ENCODE measurements at regions not wholly inside any gene's neighbourhood (a gene's known extent, or its start where the extent isn't known, plus 50 kb on each side); places are given as distances from the start of the nearest gene placed in this dataset.
"Not testable (repeated sequence)": the region's sequence is repeated elsewhere in the genome, so short reads cannot be mapped to it uniquely, and the experiment has no call there.

- H3K4me3 ChIP-seq, result no peak overlapping the region
- no peak for DNase-seq (ENCODE audit: low spot score)
- no peak overlapping the region for H3K27ac ChIP-seq
- TF ChIP-seq CTCF (IDR thresholded peaks at IDR 0.05), result no peak
These were observed 184.4 kb upstream of the THSD7A start for GRCh38 chr7:12016439-12016838.

- no peak for DNase-seq (ENCODE audit: low spot score)
- Histone ChIP-seq H3K27ac (no peak overlapping the region), H3K4me3 (no peak overlapping the region)
- TF ChIP-seq CTCF (IDR thresholded peaks at IDR 0.05), result no peak
These were observed 185.0 kb upstream of the THSD7A start for GRCh38 chr7:12017046-12017445.

DNA sequence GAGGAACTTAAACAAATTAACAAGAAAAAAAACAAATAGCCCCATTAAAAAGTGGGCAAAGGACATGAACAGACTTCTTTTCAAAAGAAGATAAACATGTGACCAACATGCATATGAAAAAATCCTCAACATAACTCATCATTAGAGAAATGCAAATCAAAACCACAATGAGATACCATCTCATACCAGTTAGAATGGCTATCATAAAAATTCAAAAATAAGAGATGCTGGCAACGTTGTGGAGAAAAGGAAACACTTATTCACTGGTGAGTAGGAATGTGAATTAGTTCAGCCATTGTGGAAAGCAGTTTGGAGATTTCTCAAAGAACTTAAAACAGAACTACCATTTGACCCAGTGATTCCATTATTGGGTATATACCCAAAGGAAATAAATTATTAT is 189.1 kb upstream of the TMEM106B start:
- DNase-seq (ENCODE audit: low spot score); H3K4me3 ChIP-seq; H3K27ac ChIP-seq: not testable (repeated sequence)

- no peak for TF ChIP-seq CTCF (IDR thresholded peaks at IDR 0.05)
- H3K27ac ChIP-seq, result no peak overlapping the region
- no peak overlapping the region for H3K4me3 ChIP-seq
- no peak for DNase-seq (ENCODE audit: low spot score)
These were observed 185.8 kb upstream of the TMEM106B start for GRCh38 chr7:12025246-12025645.

- no peak overlapping the region for H3K27ac ChIP-seq
- TF ChIP-seq CTCF (IDR thresholded peaks at IDR 0.05), result no peak
- no peak for DNase-seq (ENCODE audit: low spot score)
- no peak overlapping the region for H3K4me3 ChIP-seq
These were observed 182.6 kb upstream of the TMEM106B start for GRCh38 chr7:12028508-12028907.

- no peak for DNase-seq (ENCODE audit: low spot score)
- Histone ChIP-seq H3K4me3 (no peak overlapping the region), H3K27ac (no peak overlapping the region)
- no peak for TF ChIP-seq CTCF (IDR thresholded peaks at IDR 0.05)
These were observed 181.0 kb upstream of the TMEM106B start for GRCh38 chr7:12030116-12030515.

DNA sequence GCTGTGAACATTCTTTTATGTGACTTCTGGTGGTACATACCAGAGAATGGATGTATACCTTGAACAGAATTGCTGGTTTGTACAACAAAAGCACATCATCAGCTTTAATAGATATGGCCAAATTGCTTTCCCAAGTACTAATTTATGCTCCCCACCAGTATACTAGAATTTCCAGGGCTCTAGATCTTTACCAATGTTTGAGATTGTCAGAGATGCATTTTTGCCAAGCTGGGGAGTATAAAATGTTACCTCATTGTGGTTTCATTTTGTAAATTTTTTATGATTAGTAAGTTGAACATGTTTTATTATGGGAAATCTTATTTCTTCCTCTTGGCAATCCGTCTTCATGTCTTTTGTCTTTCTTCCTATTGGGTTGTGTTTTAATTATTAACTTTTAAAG is 179.9 kb upstream of the TMEM106B start:
- DNase-seq (ENCODE audit: low spot score), result no peak
- TF ChIP-seq CTCF (IDR thresholded peaks at IDR 0.05), result no peak
- Histone ChIP-seq H3K4me3 (no peak overlapping the region), H3K27ac (no peak overlapping the region)

DNA sequence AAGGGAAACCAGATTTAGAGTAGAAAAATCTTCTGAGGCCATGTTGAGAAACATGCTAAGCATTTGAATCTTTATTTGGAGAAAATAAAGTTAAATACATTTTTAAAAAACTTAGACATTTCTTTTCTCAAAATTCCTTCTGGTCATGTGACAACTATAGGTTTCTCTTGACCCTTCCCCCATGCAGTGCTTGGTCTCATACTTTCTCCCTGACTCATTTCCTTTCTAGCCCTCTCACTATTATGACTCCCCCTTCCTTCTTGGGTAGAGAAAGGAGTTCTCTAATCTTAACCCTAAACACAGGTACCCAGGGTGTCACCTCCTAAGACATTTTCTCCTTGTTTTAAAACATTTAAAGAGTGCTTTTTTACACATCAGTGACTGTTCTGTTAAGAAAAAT is 179.5 kb upstream of the TMEM106B start:
- Histone ChIP-seq H3K4me3 (no peak overlapping the region), H3K27ac (no peak overlapping the region)
- no peak for TF ChIP-seq CTCF (IDR thresholded peaks at IDR 0.05)
- DNase-seq (ENCODE audit: low spot score), result no peak

All from coronary artery (tissue), 2 donors.